Fibroblast of villous mesenchyme (primary cell): ENCODE measurements at regions not wholly inside any gene's neighbourhood (a gene's known extent, or its start where the extent isn't known, plus 50 kb on each side); places are given as distances from the start of the nearest gene placed in this dataset.

Source experiments
- DNase-seq: peaks from one replicate; pipeline ENCODE4 v3.0.0-alpha.2; 2010; ENCODE audit warnings: low read depth
- H3K4me3 ChIP-seq: 2 replicates; pipeline ENCODE4 v1.5.1; 2011; ENCODE audit warnings: low read depth, mild to moderate bottlenecking, low read length
- CTCF ChIP-seq: IDR thresholded peaks from 2 replicates; pipeline ENCODE4 v1.5.1; 2012; ENCODE audit warnings: low read depth, mild to moderate bottlenecking, low read length; ENCODE audit not compliant: insufficient read depth

GRCh38 chr5:77925503-77925902 is 149.4 kb upstream of the TBCA start:
- no peak for TF ChIP-seq CTCF
- H3K4me3 ChIP-seq: no peak overlapping the region

GRCh38 chr5:77924081-77924480 is 147.9 kb upstream of the TBCA start:
- no peak for DNase-seq
- TF ChIP-seq CTCF: no peak
- no peak overlapping the region for H3K4me3 ChIP-seq

More at GRCh38 chr5:77925503-77925902, 149.4 kb upstream of the TBCA start:
- DNase-seq: no peak

GRCh38 chr5:77923666-77924065 is 147.5 kb upstream of the TBCA start:
- TF ChIP-seq CTCF: no peak

GRCh38 chr5:77921094-77921768 is 145.1 kb upstream of the TBCA start:
- H3K4me3 ChIP-seq: no peak overlapping the region
- DNase-seq: no peak
- TF ChIP-seq CTCF: no peak

More at GRCh38 chr5:77923666-77924065, 147.5 kb upstream of the TBCA start:
- no peak for DNase-seq
- H3K4me3 ChIP-seq: no peak overlapping the region

GRCh38 chr5:77920359-77921058 is 144.4 kb upstream of the TBCA start:
- DNase-seq: no peak
- H3K4me3 ChIP-seq: no peak overlapping the region
- no peak for TF ChIP-seq CTCF

GRCh38 chr5:77915346-77915745 is 139.2 kb upstream of the TBCA start:
- no peak for DNase-seq
- H3K4me3 ChIP-seq: no peak overlapping the region
- no peak for TF ChIP-seq CTCF

GRCh38 chr5:77912721-77913120 is 136.6 kb upstream of the TBCA start:
- DNase-seq: no peak
- no peak for TF ChIP-seq CTCF
- H3K4me3 ChIP-seq: no peak overlapping the region
